GM12801 (cell line): ENCODE measurements at regions not wholly inside any gene's neighbourhood (a gene's known extent, or its start where the extent isn't known, plus 50 kb on each side); places are given as distances from the start of the nearest gene placed in this dataset.

Experiments
- TF ChIP-seq, protein P1 (sequence below): IDR thresholded peaks from one replicate; pipeline ENCODE4 v1.5.1; 2011; ENCODE audit warnings: control low read depth; ENCODE audit not compliant: insufficient read length; ENCODE audit errors: extremely low read depth

DNA sequence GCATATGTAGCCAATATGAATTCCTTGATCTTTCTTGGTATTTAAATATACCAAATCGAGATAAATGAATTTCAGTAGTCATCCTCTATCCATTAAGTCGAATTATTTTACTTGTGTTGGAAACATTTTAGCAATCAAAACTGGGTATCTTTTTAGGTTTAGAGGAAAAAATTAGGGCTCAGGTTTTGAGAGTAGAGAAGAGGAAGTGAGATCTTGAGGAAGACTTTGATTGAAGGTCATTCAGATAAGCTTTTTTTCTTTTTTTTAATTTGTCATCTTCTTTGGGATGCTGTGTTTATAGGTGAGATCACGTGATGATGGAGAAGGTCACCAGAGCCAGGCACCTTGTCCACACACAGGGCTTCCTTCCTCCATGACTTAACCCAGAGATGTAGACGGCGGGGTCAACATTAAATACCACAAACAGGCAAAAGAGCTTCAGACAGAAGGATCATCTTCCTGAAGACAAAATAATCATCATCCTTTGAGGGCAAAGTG lies 750.1 kb downstream of the RNF144A start:
- TF ChIP-seq, protein P1, sequence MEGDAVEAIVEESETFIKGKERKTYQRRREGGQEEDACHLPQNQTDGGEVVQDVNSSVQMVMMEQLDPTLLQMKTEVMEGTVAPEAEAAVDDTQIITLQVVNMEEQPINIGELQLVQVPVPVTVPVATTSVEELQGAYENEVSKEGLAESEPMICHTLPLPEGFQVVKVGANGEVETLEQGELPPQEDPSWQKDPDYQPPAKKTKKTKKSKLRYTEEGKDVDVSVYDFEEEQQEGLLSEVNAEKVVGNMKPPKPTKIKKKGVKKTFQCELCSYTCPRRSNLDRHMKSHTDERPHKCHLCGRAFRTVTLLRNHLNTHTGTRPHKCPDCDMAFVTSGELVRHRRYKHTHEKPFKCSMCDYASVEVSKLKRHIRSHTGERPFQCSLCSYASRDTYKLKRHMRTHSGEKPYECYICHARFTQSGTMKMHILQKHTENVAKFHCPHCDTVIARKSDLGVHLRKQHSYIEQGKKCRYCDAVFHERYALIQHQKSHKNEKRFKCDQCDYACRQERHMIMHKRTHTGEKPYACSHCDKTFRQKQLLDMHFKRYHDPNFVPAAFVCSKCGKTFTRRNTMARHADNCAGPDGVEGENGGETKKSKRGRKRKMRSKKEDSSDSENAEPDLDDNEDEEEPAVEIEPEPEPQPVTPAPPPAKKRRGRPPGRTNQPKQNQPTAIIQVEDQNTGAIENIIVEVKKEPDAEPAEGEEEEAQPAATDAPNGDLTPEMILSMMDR, result no peak

DNA sequence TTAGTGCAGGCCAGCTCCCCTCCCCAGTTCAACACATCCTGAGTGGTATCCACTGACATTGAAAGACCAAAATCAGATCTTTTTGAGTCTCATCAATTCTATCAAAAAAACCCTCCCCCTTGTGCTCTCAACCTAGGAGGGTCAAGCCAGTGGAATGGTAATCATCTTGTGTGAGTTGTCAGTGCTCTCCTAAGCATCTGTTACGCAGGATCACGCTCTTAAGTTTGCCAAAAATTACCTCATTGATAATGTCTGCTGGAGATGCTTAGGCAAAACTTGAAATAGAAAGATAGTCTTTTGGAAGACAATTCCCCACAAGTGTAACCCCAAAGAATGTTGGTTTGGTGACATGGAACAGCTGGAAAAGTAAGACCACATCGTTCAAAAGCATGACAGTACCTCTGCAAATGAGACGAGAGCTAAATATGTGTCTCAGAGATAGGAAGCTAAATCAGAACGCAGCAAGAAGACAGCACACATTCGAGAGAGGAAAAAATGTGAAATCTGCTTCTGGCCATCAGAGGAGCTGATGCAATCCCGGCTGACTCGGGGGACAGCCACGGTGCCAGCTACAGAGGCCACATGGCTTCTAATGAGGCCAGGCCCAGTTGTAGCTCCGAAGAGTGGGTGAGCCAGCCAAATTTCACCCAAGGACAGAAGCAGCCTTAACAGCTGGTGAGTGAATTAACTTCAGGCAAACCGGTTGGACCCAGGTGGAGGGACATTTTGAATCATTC lies 753.9 kb downstream of the RNF144A start:
- TF ChIP-seq, protein P1, result no peak

DNA sequence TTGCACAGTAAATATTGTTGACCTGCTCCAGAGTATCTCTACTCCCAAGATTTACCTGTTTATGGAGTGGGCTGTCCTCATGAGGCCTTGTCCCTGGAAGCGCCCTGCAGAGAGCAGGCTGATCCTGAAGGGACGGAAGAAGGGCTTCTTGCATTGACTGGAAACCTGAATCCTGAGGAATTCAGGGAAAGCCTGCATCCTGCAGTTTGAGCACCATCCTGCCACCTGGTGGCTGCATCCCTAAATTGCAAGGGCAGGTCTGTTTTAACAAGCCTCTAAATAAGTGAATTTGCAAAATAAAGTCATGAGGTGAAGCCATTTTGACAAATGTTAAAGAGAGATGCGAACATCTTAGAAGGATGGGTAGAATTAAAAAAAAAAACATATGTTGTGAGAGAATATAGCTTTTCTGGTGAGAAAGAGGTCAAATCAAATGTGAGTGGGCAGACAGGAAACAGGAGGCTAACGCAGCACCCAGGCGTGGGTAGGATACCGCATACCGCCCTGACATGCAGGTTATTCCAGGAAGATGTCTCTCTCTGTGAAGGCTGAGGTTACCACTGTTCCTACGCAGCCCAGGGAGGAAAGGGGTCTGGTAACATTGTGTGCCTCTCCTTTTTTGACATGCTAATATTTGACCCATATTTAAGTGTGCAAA lies 754.9 kb downstream of the RNF144A start:
- TF ChIP-seq, protein P1, result no peak

DNA sequence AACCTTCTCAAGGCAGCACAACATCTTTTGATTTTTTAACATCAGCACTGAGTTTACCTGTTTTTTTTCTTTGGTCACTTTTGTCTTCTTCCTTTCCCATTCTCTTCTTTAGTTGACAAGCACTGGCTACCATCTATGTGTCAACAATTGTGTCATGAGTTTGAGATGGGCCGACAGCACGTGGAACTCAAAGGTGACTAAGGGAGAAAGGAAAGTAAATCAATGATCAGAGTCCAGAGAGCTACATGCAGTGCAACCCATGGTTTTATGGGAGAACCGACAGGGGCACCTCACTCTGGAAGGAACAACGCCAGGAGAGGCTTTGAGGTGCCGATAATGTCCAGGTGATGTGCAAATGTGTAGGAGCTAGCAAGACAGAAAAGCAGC lies 755.5 kb downstream of the RNF144A start:
- TF ChIP-seq, protein P1, result no peak

DNA sequence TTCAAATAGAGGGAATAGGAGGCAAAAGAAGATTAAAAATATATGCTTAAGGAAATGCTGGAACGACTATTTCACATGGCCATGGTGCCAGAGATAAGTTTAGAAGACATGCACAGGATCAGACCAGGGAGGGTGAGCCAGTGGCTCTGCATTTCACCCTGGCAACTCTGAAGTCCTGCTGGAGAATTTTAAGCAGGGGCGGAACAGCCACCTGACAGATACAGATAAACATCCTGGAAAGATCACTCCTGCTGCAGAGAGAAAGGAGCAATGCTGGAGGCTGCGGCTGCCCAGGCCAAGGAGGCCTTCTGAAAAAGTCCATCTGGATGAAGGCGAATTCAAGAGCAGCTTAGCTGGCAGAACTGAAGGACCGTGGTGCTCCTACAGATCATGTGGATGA lies 755.9 kb downstream of the RNF144A start:
- TF ChIP-seq, protein P1, result no peak

DNA sequence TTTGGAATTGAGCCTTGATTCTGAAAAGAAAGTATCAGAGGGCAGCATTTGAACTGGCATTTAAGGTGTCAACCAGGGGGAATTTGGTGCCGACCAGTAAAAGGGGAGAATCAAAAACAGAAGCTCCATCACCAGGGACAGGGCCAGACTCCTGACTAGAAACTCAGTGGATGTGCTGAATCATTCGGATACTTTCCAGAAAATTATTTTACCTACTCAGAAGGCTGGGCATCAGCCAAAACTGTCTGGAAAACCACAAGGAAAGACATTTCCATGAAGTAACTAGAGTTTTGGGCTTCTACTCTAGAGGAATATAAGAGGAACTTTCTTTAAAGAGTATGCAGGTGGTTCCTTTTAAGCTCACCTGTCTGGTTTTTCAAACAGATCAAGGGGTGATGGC lies 756.6 kb downstream of the RNF144A start:
- TF ChIP-seq, protein P1, result no peak

DNA sequence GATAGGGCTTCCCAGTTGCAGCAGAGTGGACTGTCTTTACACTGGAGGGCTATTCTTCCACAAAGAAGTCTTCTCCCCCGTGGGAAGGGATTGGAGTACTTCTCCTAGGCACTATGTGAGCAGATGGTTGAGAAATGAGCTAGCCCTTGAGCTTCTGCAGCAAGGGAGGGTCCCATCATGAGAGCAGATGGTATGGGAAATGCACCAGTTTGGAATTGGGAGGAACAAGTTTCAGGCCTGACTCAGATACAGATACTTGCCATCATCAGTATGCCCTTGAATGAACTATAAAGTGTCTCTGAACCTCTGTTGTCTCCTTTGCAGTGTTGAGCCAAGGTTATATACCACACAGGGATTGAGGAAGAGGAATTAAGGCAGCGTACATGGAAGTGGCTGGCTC lies 757.4 kb downstream of the RNF144A start:
- TF ChIP-seq, protein P1, result no peak
